ENCODE measurements at regions not wholly inside any gene's neighbourhood (a gene's known extent, or its start where the extent isn't known, plus 50 kb on each side); places are given as distances from the start of the nearest gene placed in this dataset.

DNA sequence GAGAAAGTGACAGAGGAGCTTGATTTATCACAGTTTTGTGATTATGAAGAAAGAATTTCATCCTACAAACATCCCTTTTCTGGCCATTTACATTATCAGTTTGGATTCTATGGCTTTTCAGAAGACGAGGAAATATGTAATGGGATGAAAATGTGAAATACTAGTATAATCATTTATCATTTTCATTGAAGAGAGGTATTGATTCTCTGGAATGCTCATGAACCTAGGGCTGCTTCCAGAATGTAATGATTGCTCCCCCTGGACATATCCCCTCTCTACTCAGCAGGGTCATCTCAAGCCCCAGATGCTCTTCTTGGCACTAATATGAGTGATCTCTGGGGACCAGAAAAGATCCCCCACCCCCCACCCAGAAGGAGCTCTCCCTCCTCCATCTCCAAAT, 106.7 kb upstream of the ZNF618 start:
- Histone ChIP-seq H2BK15ac (ENCODE audit: low read depth, low read length) (no peak overlapping the region), H2BK5ac (ENCODE audit: low read depth, low read length, poor library complexity, severe bottlenecking) (no peak overlapping the region), H3K9me1 (ENCODE audit: insufficient read depth, low read length) (no peaks in the 10 kb centered on the region), H3K9ac (ENCODE audit: low read depth, low read length) (no peak overlapping the region), H3K4me3 (ENCODE audit: insufficient read depth, low read depth, low read length) (no peak overlapping the region), H3K14ac (replicated peaks; ENCODE audit: low read depth, low read length) (no peak overlapping the region), H3K79me1 (ENCODE audit: low read depth in 1 of 2, low read length in 2 of 2) (no peaks in the 10 kb centered on the region), H2AK5ac (ENCODE audit: low read depth, low read length) (no peak overlapping the region), H2AFZ (replicated peaks; ENCODE audit: low read length, poor library complexity) (no peak overlapping the region), H3K27ac (ENCODE audit: insufficient read depth, low read length) (no peak overlapping the region), H3K18ac (ENCODE audit: low read depth, low read length) (no peak overlapping the region), H3K56ac (ENCODE audit: extremely low read depth, insufficient read depth, low read length) (no peak overlapping the region), H3K36me3 (ENCODE audit: control insufficient read depth, insufficient read depth, low read length) (no peaks in the 10 kb centered on the region), H4K5ac (ENCODE audit: low read depth, low read length) (no peak overlapping the region), H3K4me1 (ENCODE audit: control insufficient read depth, insufficient read depth, low read length) (no peaks in the 10 kb centered on the region), H3K27me3 (ENCODE audit: control insufficient read depth, insufficient read depth, low read length) (peaks cover 39% of the 10 kb centered on the region), H3K4me2 (ENCODE audit: low read depth, low read length) (no peak overlapping the region), H4K8ac (ENCODE audit: low read depth in 2 of 2, low read length in 2 of 2) (no peak overlapping the region), H4K91ac (ENCODE audit: insufficient read depth, low read depth, low read length) (no peak overlapping the region), H2BK120ac (ENCODE audit: low read depth, low read length) (no peak overlapping the region), H3K4ac (ENCODE audit: low read depth, low read length) (no peak overlapping the region), H2AK9ac (replicated peaks; ENCODE audit: low read depth, low read length, poor library complexity) (no peak overlapping the region), H3K9me3 (ENCODE audit: control insufficient read depth, insufficient read depth, low read length) (0 out of 2 replicates have a peak, but pooled peaks cover 2% of the 10 kb centered on the region), H4K20me1 (ENCODE audit: insufficient read depth, low read length) (no peaks in the 10 kb centered on the region), H2BK20ac (ENCODE audit: low read depth, low read length) (no peak overlapping the region), H3K23ac (ENCODE audit: low read depth, low read length) (no peak overlapping the region)
- no peak for ATAC-seq (ENCODE audit: low read depth)
- no peak for TF ChIP-seq CEBPB (IDR thresholded peaks at IDR 0.05; ENCODE audit: low read depth, low read length)
- TF ChIP-seq RFX5 (IDR thresholded peaks at IDR 0.05; ENCODE audit: low read depth, low read length), result no peak
- WGBS, 2 experiments (ENCODE audit: extremely low coverage in 2 of 2, insufficient read length in 1 of 2), result no CpG with 5 or more reads among the region's 1 CpG
- DNase-seq, result no peak
- dilution Hi-C loops (cut with HindIII; ENCODE audit: low sequenced_read_pairs, unreplicated experiment), result no loop called here
- POLR2A ChIA-PET (ENCODE audit: unreplicated experiment), result no interaction called here
- in situ Hi-C loops (cut with MboI; ENCODE audit: low sequenced_read_pairs), result loop anchor here (25.0 kb wide), 1 partner anchor 93 kb away; no protein-coding TSS in a partner anchor
- CTCF ChIA-PET, result interaction anchor here (0.6 kb wide), 1 partner anchor 109 kb away, joined by 4 read pairs; no protein-coding TSS in a partner anchor
- intact Hi-C loops (cut with micrococcal nuclease), result no loop called here
- BruUV-seq (replicated peaks), result no TSS peak

All from IMR-90 (cell line).